K562 (cell line): ENCODE measurements at regions not wholly inside any gene's neighbourhood (a gene's known extent, or its start where the extent isn't known, plus 50 kb on each side); places are given as distances from the start of the nearest gene placed in this dataset.

Experiments
- ATAC-seq: fragments of 200-7000 bp; cut with Tn5 transposase; 3 replicates; pipeline ENCODE4 v1.9.1; 2020; ENCODE audit warnings: moderate library complexity
- BruUV-seq: library from RNA; stranded (reverse); fragments of 400-500 nt; replicated peaks from 2 replicates; lab custom pipeline; 2021; lab: Mats Ljungman, UMichigan
- CTCF ChIA-PET: fragments of 300-600 bp; formaldehyde crosslinking; extraction: SDS; loops from one replicate; lab custom pipeline; 2021; ENCODE audit warnings: low intra/inter-chr PET ratio; lab: Yijun Ruan, JAX
- POLR2A ChIA-PET: fragments of 300-600, 350-650 bp; sonication (Branson Sonifier 250); formaldehyde crosslinking; extraction: SDS; loops from one replicate; lab custom pipeline; 2021; ENCODE audit warnings: antibody characterized with exemption, inconsistent platforms; lab: Yijun Ruan, JAX
- DNase-seq, 4 experiments: peaks; one replicate each; pipeline versions ENCODE4 v3.0.0 to v3.0.0-alpha.2; 2011 to 2018; ENCODE audit warnings: low spot score in 3 of 4, mixed read lengths in 3 of 4; ENCODE audit errors: extremely low read depth in 1 of 4
- FAIRE-seq: peaks from 2 replicates; lab custom pipeline; 2011; peaks lifted over from hg19 to GRCh38; lab: Jason Lieb, UNC
- H2AFZ ChIP-seq: 2 replicates; pipeline ENCODE4 v1.6.0; 2011; ENCODE audit warnings: low read depth, low read length, control low read depth, inconsistent platforms
- H3K27ac ChIP-seq: fragments of 200-600 bp; 3 replicates; pipeline ENCODE4 v1.8.0; 2011; ENCODE audit warnings: low read depth, mild to moderate bottlenecking, control low read depth, inconsistent platforms, low read length, moderate library complexity, mixed read lengths; ENCODE audit errors: extremely low read depth
- H3K27me3 ChIP-seq, 2 experiments: fragments of 300-600 bp in 1 of 2; 2 replicates in 1 of 2; 3 replicates in 1 of 2; pipeline versions ENCODE4 v1.6.0 to v1.8.0; 2011; ENCODE audit warnings: inconsistent platforms in 2 of 2, low read length in 2 of 2, mild to moderate bottlenecking in 1 of 2, mixed read lengths in 1 of 2, moderate library complexity in 1 of 2; ENCODE audit not compliant: control insufficient read depth in 2 of 2, insufficient read depth in 2 of 2
- H3K36me3 ChIP-seq: fragments of 300-600 bp; 3 replicates; pipeline ENCODE4 v1.8.0; 2011; ENCODE audit warnings: mild to moderate bottlenecking, low read length, inconsistent platforms; ENCODE audit not compliant: control insufficient read depth, insufficient read depth
- H3K4me1 ChIP-seq, 2 experiments: fragments of 200-600 bp in 1 of 2; replicated peaks in 1 of 2; 2 replicates in 1 of 2; 3 replicates in 1 of 2; pipeline versions ENCODE4 v1.5.1 to v1.8.0; 2011; ENCODE audit warnings: inconsistent platforms in 2 of 2, low read length in 2 of 2, mild to moderate bottlenecking in 1 of 2, mixed read lengths in 1 of 2, moderate library complexity in 1 of 2; ENCODE audit not compliant: control insufficient read depth in 2 of 2, insufficient read depth in 2 of 2
- H3K4me2 ChIP-seq: 2 replicates; pipeline ENCODE4 v1.6.1; 2011; ENCODE audit warnings: low read length, control low read depth, inconsistent platforms, mixed read lengths; ENCODE audit not compliant: insufficient read depth
- H3K4me3 ChIP-seq: fragments of 200-600 bp; sonication (generic), shearing (Covaris generic); 2 replicates; pipeline ENCODE4 v1.5.1; 2016; ENCODE audit warnings: control low read depth, inconsistent platforms
- H3K79me2 ChIP-seq: fragments of 200-600 bp; 3 replicates; pipeline ENCODE4 v1.8.0; 2011; ENCODE audit warnings: low read length, inconsistent platforms; ENCODE audit not compliant: control insufficient read depth, insufficient read depth
- H3K9ac ChIP-seq, 2 experiments: 2 replicates each; pipeline versions ENCODE4 v1.6.0 to v1.6.1; 2011; ENCODE audit warnings: low read depth in 2 of 2, low read length in 2 of 2, control low read depth in 1 of 2, inconsistent platforms in 1 of 2, mild to moderate bottlenecking in 1 of 2, mixed read lengths in 1 of 2; ENCODE audit not compliant: insufficient read depth in 1 of 2
- H3K9me1 ChIP-seq: one replicate; pipeline ENCODE4 v1.6.0; 2011; ENCODE audit warnings: inconsistent platforms, mild to moderate bottlenecking, low read length, moderate library complexity; ENCODE audit not compliant: control insufficient read depth, insufficient read depth
- H3K9me3 ChIP-seq: replicated peaks from 2 replicates; pipeline ENCODE4 v1.5.1; 2011; ENCODE audit warnings: low read depth, low read length, inconsistent platforms; ENCODE audit not compliant: control insufficient read depth, insufficient read depth
- H4K20me1 ChIP-seq: replicated peaks from 2 replicates; pipeline ENCODE4 v1.6.1; 2011; ENCODE audit warnings: low read length, inconsistent platforms, mixed read lengths; ENCODE audit not compliant: control insufficient read depth, insufficient read depth
- BDP1 ChIP-seq: IDR thresholded peaks from 3 replicates; pipeline ENCODE4 v1.6.1; 2011; ENCODE audit not compliant: insufficient read length, insufficient read depth
- FOXA1 ChIP-seq: fragments of 450-650 bp; IDR thresholded peaks from 2 replicates; pipeline ENCODE4 v1.6.1; 2016; ENCODE audit warnings: mild to moderate bottlenecking, borderline replicate concordance
- ILF3 ChIP-seq: fragments of 450-650 bp; IDR thresholded peaks from 2 replicates; pipeline ENCODE4 v1.6.1; 2018; ENCODE audit warnings: antibody characterized with exemption, mild to moderate bottlenecking, moderate library complexity, borderline replicate concordance
- MAZ ChIP-seq, 2 experiments: fragments of 450-650 bp in 1 of 2; sonication (generic) in 1 of 2; formaldehyde crosslinking; IDR thresholded peaks in 1 of 2; conservative IDR thresholded peaks in 1 of 2; 2 replicates each; pipeline versions ENCODE4 v1.4.0 to v1.5.0; 2020; ENCODE audit warnings: mild to moderate bottlenecking in 1 of 2, missing genetic modification reagents in 1 of 2
- MYC ChIP-seq, 2 experiments: fragments of 250-450 bp in 1 of 2; sonication (Bioruptor Pico) in 1 of 2; IDR thresholded peaks; 2 replicates each; pipeline versions ENCODE4 v1.5.1 to v1.6.1; 2012 to 2021; ENCODE audit warnings: low read depth in 2 of 2, borderline replicate concordance in 1 of 2, improper control_type of control experiment in 1 of 2, low read length in 1 of 2, mild to moderate bottlenecking in 1 of 2, moderate library complexity in 1 of 2
- MYNN ChIP-seq, 2 experiments: sonication (generic); formaldehyde crosslinking in 1 of 2; IDR thresholded peaks; 2 replicates each; pipeline versions ENCODE4 v1.5.0 to v1.6.1; 2016 to 2020; ENCODE audit warnings: antibody characterized with exemption in 1 of 2, missing genetic modification reagents in 1 of 2
- PCBP1 ChIP-seq: fragments of 200-400 bp; formaldehyde crosslinking; IDR thresholded peaks from 2 replicates; pipeline ENCODE4 v1.6.1; 2018; ENCODE audit warnings: mild to moderate bottlenecking, low read depth, low read length; ENCODE audit not compliant: poor library complexity, severe bottlenecking
- ZNF224 ChIP-seq: sonication (generic); formaldehyde crosslinking; IDR thresholded peaks from 2 replicates; pipeline ENCODE4 v1.8.0; 2022; ENCODE audit warnings: mild to moderate bottlenecking, missing genetic modification reagents
- ZNF41 ChIP-seq: fragments of 250-450 bp; sonication (Bioruptor Pico); conservative IDR thresholded peaks from 2 replicates; pipeline ENCODE4 v1.4.0; 2020; ENCODE audit warnings: mild to moderate bottlenecking
- ZNF589 ChIP-seq: fragments of 200-800 bp; sonication (Bioruptor generic); IDR thresholded peaks from 2 replicates; pipeline ENCODE4 v1.6.1; 2016; ENCODE audit warnings: low read depth, missing genetic modification characterization, missing compliant biosample characterization
- ZNF79 ChIP-seq: fragments of 250-450 bp; sonication (Bioruptor Pico); IDR thresholded peaks from 2 replicates; pipeline ENCODE4 v1.4.0; 2020; ENCODE audit warnings: low read depth, mild to moderate bottlenecking, moderate library complexity
- WGBS: fragments of 100-300 bp; shearing (Covaris generic); methylation state at CpG from one replicate; pipeline ENCODE4 v1.1.6; 2016; ENCODE audit warnings: low coverage, mixed read lengths; ENCODE audit not compliant: insufficient coverage; ENCODE audit errors: missing lambda C conversion rate; 5-methylcytosine and 5-hydroxymethylcytosine counted together
- in situ Hi-C: fragments of 300-500 bp; cut with MboI; formaldehyde crosslinking; loops from 4 replicates; pipeline ENCODE4 v1.15.0; 2018; ENCODE audit warnings: inconsistent platforms, mixed read lengths
- intact Hi-C: fragments of 100-400 bp; cut with micrococcal nuclease; formaldehyde crosslinking; loops from 2 replicates; pipeline ENCODE4 v1.14.2; 2022

GRCh38 chr9:38257626-38258215 is 134.8 kb upstream of the ALDH1B1 start:
- no peaks in the 10 kb centered on the region for H3K4me1 ChIP-seq
- H3K9me1 ChIP-seq, result no peaks in the 10 kb centered on the region
- intact Hi-C loops (loop anchor here (10.0 kb wide), 1 partner anchor 173 kb away; no protein-coding TSS in a partner anchor), in situ Hi-C loops (no loop called here)
- no peaks in the 10 kb centered on the region for H4K20me1 ChIP-seq
- no peak overlapping the region for H3K4me2 ChIP-seq
- DNase-seq (no peak), FAIRE-seq (no peak), ATAC-seq (no peak)
- POLR2A ChIA-PET, result no interaction called here
- H3K79me2 ChIP-seq, result no peaks in the 10 kb centered on the region
- no peak overlapping the region for H3K9ac ChIP-seq
- WGBS, result 1% methylated on average over 6 of the region's 6 CpGs
- H3K4me3 ChIP-seq, result no peak overlapping the region
- CTCF ChIA-PET, result no interaction called here
- peaks cover 8 to 17% of the 10 kb centered on the region in 2 experiments; a peak in 4 of 5 replicates for H3K27me3 ChIP-seq
- no peak overlapping the region for H3K27ac ChIP-seq
- BruUV-seq, result no TSS peak
- no peak overlapping the region for H2AFZ ChIP-seq
- no peaks in the 10 kb centered on the region for H3K9me3 ChIP-seq
- no peak for TF ChIP-seq ZNF41 (CRISPR knock-in tag)
- no peak for TF ChIP-seq ZNF224
- no peak for TF ChIP-seq PCBP1
- no peak for TF ChIP-seq FOXA1
- TF ChIP-seq MYNN (IDR thresholded peaks at IDR 0.05), result no peak
- TF ChIP-seq MYNN (CRISPR knock-in tag; IDR thresholded peaks at IDR 0.05), result no peak
- TF ChIP-seq BDP1, result no peak
- no peak for TF ChIP-seq ILF3
- TF ChIP-seq MYC (IDR thresholded peaks at IDR 0.05; ENCODE audit: low read depth, low read length), result no peak
- no peak for TF ChIP-seq MYC (CRISPR knock-in tag; IDR thresholded peaks at IDR 0.05; ENCODE audit: borderline replicate concordance, low read depth)
- no peak for TF ChIP-seq ZNF589 (CRISPR knock-in tag)
- no peak for TF ChIP-seq ZNF79 (CRISPR knock-in tag)
- no peak for TF ChIP-seq MAZ (CRISPR knock-in tag; conservative IDR thresholded peaks at IDR 0.05 in 1 of 2, IDR thresholded peaks at IDR 0.05 in 1 of 2)
- no peaks in the 10 kb centered on the region for H3K36me3 ChIP-seq
